T-helper 9 cell (primary cell): ENCODE measurements at regions not wholly inside any gene's neighbourhood (a gene's known extent, or its start where the extent isn't known, plus 50 kb on each side); places are given as distances from the start of the nearest gene placed in this dataset.

Source experiments
- DNase-seq: peaks from one replicate; pipeline ENCODE4 v3.0.0-alpha.2; 2020

DNA sequence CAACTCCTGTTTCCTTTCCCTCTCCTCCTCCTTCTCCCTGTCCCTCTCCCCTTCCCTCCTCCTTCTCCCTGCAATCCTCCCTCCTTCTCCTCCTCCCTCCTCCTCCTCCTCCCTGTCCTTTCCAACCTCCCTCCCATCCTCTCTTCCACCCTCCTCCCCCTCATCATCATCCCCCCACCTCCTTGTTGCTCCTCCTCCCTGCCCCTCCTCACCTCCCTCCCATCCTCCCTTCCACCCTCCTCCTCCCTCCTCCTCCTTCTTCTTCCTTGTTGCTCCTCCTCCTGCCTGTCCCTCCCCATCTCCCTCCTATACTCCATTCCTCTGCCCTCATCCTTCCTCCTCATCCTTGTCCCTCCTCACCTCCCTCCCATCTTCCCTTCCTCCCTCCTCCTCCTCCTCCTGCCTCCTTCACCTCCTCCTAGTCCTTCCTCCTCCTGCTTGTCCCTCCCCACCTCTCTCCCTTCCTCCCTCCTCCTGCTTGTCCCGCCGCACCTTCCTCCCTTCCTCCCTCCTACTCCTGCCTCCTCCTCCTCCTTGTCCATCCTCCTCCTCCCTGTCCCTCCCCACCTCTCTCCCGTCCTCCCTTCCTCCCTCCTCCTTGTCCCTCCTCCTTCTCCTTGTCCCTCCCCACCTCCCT lies 222.5 kb downstream of the IRF8 start:
- DNase-seq, result no peak

DNA sequence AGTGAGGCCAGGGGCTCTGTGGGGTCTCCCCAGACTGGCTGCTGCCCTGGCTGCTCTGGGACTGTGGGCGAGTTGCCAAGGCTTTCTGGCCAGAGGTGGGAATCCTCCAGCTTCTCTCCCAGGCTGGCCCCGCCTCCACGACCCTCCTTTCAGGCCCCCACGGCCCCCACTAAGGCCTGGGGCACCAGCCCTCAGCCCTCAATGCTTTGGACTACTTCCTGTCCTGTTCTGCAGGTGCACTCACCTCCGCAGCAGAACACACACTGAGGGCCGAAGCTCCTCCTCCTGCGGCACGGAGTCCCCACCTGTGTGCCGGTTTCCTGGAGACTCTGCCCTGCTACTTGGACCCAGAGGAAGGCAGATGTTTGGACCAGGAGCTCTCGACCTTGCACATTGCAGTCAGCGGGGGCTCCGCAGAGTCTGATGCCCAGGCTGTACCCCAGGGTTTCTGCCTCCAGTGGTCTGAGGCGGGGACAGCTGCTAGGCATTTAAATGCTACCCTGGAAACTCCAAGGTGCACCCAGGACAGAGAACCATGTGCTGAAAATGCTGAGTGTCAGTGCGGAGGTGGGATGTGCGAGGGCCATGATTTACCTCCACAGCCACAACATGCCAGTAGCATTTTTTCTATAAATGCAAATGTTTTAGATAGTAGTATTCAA lies 223.8 kb downstream of the IRF8 start:
- no peak for DNase-seq

DNA sequence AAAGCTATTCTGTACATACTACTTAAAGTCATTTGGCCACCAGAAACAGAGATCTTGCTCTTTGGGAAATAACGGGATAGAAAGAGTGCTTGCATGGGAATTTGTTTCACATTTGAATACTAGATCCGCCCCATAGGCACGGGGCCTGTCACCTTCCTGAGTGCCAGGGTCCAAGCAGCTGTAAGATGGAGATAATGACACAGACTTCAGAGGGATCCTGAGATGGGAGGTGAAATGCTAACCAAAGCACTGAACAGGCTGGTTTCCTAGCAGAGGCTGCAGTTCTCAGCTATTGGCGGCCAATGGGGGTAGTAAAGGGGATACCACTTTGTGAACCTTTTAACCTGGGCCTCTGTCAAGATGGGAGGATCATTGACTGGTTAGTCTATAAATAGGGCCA lies 225.4 kb downstream of the IRF8 start:
- DNase-seq, result no peak

DNA sequence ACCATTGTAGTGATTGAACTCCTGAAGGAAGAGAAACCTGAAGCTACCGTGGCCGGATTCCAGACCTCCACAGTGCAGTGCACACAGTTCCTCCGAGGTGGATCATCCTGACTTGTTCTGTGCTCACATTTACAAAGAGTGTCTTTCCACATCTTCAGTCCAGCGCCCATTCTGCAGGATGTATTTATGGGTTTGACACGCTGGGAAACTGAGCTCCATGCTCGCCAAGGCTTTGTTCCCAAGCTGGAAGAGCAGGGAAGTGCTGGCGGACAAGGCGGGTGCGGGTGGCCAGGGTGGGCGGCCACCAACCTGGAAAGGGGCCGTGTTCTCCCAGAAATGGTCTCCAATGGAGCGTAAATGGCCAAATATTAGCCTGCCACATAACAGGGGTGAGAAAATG lies 227.9 kb downstream of the IRF8 start:
- no peak for DNase-seq

DNA sequence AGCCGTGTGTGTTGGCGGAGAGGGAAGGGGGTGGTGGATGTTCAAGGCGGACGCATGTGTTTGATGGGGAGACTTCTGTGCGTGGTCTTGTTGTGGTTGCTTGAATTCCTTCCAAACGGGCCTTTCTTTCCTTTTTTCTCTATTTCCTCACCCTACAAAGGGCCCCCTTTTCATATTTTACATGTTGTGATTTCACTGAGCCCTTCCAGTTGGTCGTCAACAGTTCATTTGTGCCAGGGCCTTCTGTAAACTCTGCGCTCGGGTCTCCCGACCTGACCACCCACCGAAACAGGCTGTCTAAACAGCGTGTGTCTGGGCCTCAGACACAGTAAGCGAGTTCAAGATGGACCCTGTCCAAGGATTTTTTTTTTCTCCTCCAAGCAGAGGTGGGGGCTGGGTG lies 228.4 kb downstream of the IRF8 start:
- no peak for DNase-seq

DNA sequence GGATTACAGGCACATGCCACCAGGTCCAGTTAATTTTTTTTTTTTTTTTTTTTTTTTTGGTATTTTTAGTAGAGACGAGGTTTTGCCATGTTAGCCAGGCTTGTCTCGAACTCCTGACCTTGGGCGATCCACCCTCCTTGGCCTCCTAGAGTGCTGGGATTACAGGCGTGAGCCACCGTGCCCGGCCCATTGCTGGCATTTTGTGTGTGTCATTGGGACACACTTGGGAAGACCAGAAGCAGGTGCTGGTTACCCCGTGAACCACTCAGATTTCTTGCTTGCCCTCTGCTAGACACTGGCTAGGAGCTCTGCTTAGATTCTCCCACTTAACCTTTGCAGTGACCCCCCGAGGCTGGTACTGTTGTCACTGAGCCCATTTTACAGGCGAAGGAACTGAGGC lies 229.3 kb downstream of the IRF8 start:
- no peak for DNase-seq

DNA sequence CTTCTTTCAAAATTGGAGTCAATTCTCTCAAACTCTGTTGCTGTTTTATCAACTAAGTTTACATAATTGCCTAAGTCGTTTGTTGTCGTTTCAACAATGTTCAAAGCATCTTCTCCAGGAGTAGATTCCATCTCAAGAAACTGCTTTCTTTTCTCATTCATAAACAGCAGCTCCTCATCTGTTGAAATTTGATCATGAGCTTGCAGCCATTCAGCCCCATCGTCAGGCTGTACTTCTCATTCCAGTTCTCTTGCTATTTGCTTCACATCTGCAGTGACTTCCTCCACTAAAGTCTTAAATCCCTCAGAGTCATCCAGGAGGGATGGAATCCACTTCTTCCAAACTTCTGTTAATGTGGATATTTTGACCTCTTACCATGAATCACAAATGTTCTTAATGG lies 230.6 kb downstream of the IRF8 start:
- no peak for DNase-seq

DNA sequence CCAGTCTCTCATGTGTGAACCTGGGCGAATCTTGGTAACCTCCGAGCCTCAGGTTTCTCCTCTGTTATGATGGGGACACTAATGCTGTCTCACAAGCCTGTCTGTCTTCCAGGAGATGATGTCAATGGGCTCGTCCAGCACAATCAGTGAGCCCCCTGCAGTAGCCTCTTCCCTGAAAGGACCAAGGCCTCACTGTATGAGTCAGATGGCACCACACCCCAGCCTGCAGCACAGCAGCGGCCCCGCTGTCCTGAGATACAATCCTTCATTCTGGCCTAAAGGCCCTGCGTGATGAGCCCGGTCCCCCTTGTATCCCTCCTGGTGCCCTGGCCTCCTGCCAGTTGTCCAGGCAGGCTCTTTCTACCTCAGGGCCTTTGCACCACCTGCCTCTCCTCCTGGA lies 234.4 kb downstream of the IRF8 start:
- DNase-seq, result no peak

DNA sequence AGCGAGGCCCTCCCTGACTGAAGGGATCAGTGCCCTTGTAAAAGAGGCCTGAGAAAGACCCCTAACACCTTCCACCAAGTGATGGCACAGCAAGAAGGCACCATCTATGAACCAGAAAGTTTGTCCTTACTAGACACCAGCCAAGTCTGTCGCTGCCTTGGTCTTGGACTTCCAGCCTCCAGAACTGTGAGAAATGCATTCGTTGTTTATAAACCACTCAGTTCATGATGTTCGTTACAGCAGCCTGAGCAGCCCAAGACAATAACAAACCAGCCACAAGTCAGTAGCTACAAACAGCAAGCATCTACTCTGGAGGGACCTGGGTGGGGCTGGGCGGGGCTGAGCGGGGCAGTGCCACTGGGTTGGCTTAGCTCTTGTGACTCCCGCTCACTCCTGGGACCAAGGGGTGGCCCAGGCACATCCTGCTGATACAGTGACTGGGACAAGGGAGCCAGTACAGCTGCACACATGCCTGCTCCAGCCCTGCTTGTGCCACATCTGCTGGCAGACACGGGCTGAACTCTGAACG lies 234.9 kb downstream of the IRF8 start:
- DNase-seq, result no peak

DNA sequence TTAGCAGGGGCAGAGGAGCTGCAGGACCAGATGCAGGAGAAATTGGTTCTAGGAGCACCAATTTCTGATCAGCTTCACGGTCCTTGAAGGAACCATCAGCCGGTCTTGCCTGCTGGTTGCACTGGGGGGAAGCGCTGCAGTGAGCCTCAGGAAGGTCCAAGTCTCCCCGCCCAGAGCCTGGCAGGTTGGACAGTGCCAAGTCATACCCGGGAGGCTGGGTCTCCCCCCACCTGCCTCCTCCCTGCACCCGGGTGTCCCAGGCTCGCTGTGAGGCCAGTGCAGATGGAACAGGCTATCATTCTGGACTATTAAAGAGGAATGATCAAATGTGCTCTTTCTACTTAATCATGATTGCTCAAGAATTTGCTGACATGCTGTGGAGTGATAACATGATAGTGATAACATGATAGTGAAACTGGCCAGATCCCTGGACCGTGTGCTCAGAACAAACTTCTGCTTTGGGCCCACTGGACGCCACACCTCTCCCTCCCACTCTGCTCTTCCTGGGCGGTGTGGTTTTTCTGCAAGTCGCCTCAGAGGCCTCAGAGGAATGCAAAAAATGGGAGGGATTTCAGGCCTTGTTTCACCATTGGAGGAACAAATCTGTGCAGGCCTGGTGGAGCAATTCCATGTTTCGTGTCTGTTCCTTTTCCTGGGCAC lies 236.0 kb downstream of the IRF8 start:
- no peak for DNase-seq

DNA sequence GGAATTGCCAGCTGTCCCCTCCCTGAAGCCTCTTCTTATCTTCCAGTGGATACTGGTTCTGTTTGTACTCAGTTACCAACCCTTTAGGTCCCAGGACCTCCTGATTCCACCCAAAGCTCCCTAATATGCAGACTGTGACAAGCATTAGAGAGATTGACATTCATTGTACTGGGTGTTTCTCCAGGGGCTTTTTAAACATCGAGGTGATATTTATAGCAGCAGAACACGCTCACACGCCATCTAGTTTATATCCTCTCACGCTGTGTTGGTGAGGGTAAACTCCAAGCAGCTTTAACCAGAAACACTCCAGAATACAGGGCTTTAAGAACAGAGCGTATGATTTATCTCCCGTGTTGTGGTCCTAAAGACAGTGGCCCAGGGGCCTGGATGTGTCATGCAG lies 238.4 kb downstream of the IRF8 start:
- no peak for DNase-seq

DNA sequence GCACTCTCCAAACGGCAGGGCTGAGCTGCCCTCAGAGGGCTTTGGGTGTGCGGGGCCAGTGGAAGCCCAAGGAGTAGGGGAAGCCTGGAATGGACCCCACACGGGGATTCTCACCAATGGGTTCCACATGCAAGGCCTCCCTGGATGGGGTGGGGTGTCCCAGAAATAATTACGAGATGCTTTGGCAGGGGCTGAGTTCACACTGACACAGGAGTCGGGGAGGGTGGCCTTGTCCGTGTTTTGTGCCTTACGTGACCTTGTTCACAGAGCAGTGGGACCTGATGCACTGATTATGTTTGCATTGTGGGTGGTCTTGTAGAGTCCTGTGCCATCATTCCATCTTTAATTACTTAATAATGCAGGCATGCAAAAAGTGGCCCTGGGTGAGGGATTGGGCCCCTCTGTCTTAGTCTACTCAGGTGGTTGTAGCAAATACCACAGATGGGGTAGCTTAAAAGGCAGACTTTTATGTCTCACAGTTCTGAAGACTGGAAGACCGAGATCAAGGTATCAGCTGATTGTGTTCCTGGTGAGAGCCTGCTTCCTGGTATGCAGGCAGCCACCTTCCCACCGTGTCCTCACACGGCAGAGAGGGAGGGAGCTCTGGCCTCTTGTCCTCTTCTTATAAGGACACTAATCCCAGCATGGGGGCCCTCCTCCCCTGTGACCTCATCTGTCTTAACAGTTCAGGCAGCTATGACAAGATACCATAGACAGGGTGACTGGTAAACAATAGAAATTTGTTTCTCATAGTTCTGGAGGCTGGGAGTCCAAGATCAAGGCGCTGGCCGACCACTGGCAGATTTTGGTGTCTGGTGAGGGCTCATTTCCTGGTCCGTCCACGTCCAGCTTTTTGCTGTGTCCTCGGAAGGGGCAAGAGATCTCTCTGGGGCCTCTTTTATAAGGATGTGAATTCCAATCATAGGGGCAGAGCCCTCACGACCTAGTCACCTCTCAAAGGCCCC lies 239.4 kb downstream of the IRF8 start:
- DNase-seq, result no peak

DNA sequence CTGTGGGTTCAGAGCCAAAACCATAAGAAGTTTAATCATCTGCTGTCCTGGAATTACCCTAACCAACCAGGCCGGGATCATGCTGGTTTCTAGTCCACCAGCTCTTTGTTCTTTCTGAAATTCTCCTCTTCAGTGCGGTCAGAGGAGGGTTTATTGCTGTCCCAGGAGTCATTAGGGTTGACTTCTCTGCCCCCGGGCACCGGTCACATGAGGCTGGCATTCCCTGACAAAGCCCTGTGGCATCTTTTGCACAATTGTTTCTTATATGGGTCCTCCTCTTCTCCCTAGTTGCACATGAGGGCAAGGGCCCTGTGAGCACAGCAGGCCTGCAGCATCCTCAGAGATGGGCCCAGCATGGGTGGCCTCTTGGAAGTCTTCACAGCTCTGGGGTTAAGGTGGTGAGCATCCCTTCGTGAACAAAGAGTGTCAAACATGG lies 243.9 kb downstream of the IRF8 start:
- no peak for DNase-seq

DNA sequence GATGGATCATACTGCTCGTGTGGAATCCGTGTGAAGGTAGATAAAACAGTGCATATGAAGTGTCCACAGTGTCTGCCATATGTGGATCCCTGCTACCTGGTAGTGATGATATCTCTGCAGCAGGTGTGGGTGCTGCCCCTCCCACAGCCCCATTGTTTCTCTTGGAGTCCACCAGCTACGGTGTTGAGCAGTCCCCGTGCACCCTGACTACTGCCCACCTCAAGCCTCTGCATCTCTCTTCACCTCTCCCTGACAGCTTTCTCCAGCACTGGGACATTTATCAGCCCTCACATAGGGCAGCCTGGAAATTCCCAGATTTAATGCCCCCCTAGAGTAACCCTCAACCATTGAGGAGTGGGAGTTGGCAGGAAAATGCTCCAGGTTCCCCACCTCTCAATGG lies 244.7 kb downstream of the IRF8 start:
- no peak for DNase-seq

DNA sequence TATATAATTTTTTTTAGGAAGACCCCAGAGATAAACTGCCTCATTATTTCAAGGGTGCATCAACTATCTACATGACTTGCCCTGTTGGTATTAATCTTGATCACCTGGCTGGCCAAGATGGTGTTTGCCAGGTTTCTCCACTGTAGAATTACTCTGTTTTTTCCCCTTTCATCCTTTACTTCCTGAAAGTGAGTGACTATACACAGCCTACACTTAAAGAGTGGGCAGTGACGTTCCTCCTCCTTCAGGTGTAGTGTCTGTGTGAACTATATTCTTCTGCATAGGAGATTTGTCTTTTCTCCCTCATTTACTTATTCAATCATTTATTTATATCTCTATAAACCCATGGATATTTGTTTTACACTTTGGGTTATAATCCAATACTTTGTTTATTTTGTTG lies 246.7 kb downstream of the IRF8 start:
- DNase-seq, result no peak

DNA sequence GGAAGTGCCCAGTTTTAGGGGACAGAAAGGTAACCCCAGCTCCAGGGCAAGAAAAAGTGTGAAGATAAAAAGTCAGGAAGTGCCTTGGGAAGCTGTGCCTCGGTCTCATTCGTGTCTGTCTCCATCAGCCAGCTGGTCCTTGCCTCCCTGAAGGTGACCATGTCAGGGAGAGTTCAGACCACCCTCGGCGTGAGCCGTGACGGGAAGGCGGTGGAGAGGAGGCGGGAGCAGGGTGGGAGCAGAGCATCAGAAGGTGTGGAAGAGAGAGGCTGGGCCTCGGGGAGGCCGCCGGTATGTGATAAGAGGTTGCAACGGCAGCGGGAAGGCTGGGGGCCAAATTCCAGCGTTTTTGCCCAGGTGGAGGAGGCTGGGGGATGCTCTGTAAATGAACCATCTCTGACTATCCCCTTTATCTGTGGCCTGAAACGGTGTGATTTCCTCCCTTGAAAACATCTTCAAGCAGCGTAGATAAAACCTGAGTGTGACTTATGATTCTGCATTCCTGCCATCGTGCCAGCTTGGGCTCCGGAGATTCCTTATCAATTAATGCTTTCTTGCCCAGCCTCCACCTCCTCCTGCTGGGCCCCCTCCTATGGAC lies 251.8 kb downstream of the IRF8 start:
- DNase-seq, result no peak

DNA sequence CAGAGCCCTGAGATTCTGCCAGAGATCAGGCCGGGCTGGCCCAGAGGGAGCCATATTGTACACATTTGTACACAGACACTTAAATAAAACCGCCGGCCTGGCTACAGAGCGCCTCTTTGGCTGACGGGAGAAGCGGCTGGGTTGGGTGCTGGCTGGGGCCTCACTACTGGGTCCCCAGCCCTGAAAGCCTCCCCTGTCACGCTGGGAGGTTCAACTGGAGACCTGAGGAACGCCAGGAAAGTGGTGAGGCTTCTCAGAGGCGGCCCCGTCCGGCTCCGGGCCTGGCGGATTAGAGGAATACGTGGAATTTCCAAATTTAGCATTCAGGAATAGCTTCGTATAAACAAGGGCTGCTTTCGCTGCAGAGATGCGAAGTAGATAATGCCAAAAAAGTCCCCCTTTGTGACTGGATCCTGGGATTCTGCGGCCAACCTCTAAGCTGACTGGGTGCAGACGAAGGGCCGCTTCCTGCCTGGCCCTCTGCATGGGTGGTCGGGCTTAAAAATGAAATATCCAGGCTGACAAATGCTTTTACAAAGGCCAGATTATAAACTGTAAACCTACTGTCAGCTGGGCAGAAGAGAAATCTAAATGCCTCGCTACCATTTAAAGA lies 252.4 kb downstream of the IRF8 start:
- no peak for DNase-seq

DNA sequence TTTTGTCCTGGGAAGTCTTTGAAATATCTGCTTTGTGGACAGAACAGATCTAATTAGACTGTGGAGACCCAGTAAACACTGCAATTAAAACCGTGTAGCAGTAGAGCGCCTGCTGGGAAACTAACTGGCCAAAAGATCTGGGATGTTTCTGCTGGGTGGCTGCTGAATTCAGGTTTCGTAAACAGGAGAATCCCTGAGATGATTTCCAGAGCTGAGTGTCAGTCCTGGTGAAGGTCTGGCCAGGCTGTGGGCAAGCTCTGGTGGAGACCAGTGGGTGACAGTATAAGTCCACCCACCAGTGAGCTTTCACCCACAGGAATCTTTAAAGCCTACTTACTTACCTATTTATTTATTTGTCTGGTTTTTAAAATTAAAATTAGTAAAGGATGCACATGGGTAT lies 257.2 kb downstream of the IRF8 start:
- no peak for DNase-seq

DNA sequence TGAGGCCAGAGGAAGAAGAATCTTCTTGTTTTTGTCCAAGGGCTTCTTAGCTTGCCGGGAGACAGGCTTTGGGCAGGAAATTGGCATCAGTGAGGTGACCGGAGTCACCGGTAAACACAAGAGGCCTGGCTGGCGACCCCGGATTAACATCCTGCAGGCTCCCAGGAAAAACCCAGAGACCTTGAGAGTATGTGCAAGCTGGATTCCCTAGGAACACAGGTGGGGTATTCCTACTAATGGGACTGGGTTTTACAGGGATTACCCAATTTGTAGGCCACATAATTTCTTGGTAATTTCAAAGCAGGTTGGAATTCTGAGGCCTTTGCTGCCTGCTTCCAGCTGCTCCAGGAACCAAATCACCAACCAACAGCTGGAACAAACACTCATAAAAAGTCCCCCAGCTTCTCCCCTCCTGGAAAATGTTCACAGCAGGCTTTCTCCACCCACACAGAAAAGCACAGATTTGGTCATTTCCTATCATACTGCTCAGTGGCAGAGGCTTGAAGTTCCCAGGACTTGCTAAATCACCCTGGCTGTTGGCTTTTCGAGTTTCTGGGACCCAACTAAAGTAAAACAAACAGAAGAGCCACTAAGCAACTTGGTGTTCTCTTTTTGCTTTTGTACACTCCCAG lies 258.8 kb downstream of the IRF8 start:
- DNase-seq, result no peak

DNA sequence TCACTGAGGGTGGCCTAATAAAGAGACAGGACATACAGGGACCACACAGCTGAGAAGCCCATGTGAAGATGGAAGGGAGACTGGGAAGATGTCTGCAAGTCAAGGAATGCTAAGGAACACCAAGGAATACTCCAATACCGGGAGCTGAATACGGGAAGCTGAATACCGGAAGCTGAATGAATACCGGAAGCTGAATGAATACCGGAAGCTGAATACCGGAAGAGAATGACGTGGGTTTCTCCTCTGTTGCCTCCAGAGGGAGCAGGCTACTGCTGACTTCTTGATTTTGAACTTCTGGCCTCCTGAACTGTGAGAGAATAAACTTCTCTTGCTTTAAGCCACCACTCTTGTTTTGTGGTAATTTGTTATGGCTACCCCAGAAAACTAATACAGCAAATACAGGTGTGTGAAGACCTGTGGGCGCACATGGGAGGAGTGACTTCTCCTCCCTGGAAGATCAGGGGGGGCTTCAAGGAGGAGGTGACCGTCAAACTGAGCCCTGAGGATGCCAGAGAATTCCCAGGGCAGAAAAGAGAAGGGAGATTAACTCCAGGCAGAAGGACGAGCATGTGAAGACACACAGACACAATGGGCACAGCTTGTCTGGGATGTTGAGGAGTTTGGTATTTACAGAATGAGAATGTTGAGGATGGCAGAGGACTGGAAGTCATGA lies 259.9 kb downstream of the IRF8 start:
- no peak for DNase-seq

DNA sequence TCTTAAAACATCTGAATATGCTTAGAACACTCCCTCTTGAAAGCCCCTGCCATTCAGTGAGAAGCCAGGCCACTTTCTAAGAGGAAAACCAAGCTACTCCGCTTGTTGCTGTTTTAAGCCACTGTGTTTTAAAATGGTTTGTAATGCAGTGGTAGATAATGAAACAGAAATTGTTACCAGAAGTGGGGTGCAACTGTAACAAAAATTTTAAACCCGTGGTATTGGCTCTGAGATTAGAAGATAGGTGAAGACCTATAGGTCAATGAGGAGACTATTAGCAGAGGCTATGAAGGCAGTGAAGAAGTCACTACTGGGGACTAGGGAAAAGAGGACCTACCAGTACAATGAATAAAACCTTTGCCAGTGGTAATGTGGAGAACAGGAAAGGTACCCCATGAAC lies 266.5 kb downstream of the IRF8 start:
- no peak for DNase-seq
